ENCODE measurements at regions not wholly inside any gene's neighbourhood (a gene's known extent, or its start where the extent isn't known, plus 50 kb on each side); places are given as distances from the start of the nearest gene placed in this dataset.

- no peak overlapping the region for H3K4me3 ChIP-seq (ENCODE audit: low read length, poor library complexity, severe bottlenecking)
- no peaks in the 10 kb centered on the region for H3K9me3 ChIP-seq (ENCODE audit: insufficient read depth, low read depth, low read length)
- no peak overlapping the region for H3K9ac ChIP-seq (ENCODE audit: low read depth, low read length, poor library complexity, severe bottlenecking)
Observed at GRCh38 chr7:137164251-137164650, 179.3 kb downstream of the PTN start.

GRCh38 chr7:137160236-137160635, 183.3 kb downstream of the PTN start:
- Histone ChIP-seq H3K4me2 (ENCODE audit: low read depth, low read length, poor library complexity, severe bottlenecking) (no peak overlapping the region), H3F3A (ENCODE audit: low read depth) (no peaks in the 10 kb centered on the region), H2AFZ (ENCODE audit: low read length) (no peak overlapping the region), H3K9me2 (replicated peaks; ENCODE audit: low read depth, low read length) (no peaks in the 10 kb centered on the region), H3K4me3 (ENCODE audit: low read length, poor library complexity, severe bottlenecking) (no peak overlapping the region), H3K4me1 (ENCODE audit: insufficient read depth, low read length, poor library complexity, severe bottlenecking) (no peaks in the 10 kb centered on the region), H3K9ac (ENCODE audit: low read depth, low read length, poor library complexity, severe bottlenecking) (no peak overlapping the region), H3K79me2 (ENCODE audit: insufficient read depth, low read length) (no peaks in the 10 kb centered on the region), H3K9me3 (ENCODE audit: insufficient read depth, low read depth, low read length) (no peaks in the 10 kb centered on the region), H3K36me3 (ENCODE audit: insufficient read depth, low read length) (no peaks in the 10 kb centered on the region), H4K20me1 (ENCODE audit: insufficient read depth, low read length, poor library complexity, severe bottlenecking) (no peaks in the 10 kb centered on the region), H3K27me3 (ENCODE audit: insufficient read depth, low read length, poor library complexity, severe bottlenecking) (no peaks in the 10 kb centered on the region)
- TF ChIP-seq CTCF (conservative IDR thresholded peaks at IDR 0.05; ENCODE audit: low read length) = no peak
- TF ChIP-seq EZH2phosphoT487 (IDR thresholded peaks at IDR 0.05; ENCODE audit: borderline replicate concordance) = no peak

More at GRCh38 chr7:137164251-137164650, 179.3 kb downstream of the PTN start:
- no peaks in the 10 kb centered on the region for H3K79me2 ChIP-seq (ENCODE audit: insufficient read depth, low read length)
- no peaks in the 10 kb centered on the region for H3K4me1 ChIP-seq (ENCODE audit: insufficient read depth, low read length, poor library complexity, severe bottlenecking)
- H3K36me3 ChIP-seq (ENCODE audit: insufficient read depth, low read length) = no peaks in the 10 kb centered on the region
- no peaks in the 10 kb centered on the region for H3K9me2 ChIP-seq (replicated peaks; ENCODE audit: low read depth, low read length)
- no peaks in the 10 kb centered on the region for H3K27me3 ChIP-seq (ENCODE audit: insufficient read depth, low read length, poor library complexity, severe bottlenecking)
- H4K20me1 ChIP-seq (ENCODE audit: insufficient read depth, low read length, poor library complexity, severe bottlenecking) = no peaks in the 10 kb centered on the region
- no peak overlapping the region for H3K4me2 ChIP-seq (ENCODE audit: low read depth, low read length, poor library complexity, severe bottlenecking)
- no peak overlapping the region for H2AFZ ChIP-seq (ENCODE audit: low read length)
- H3F3A ChIP-seq (ENCODE audit: low read depth) = no peaks in the 10 kb centered on the region
- TF ChIP-seq CTCF (conservative IDR thresholded peaks at IDR 0.05; ENCODE audit: low read length) (no peak), EZH2phosphoT487 (IDR thresholded peaks at IDR 0.05; ENCODE audit: borderline replicate concordance) (no peak)

GRCh38 chr7:137157256-137157655, 186.3 kb downstream of the PTN start:
- Histone ChIP-seq H3K9ac (ENCODE audit: low read depth, low read length, poor library complexity, severe bottlenecking) (no peak overlapping the region), H3K79me2 (ENCODE audit: insufficient read depth, low read length) (no peaks in the 10 kb centered on the region), H3K9me3 (ENCODE audit: insufficient read depth, low read depth, low read length) (no peaks in the 10 kb centered on the region), H3F3A (ENCODE audit: low read depth) (no peaks in the 10 kb centered on the region), H3K4me3 (ENCODE audit: low read length, poor library complexity, severe bottlenecking) (no peak overlapping the region), H3K9me2 (replicated peaks; ENCODE audit: low read depth, low read length) (no peaks in the 10 kb centered on the region), H2AFZ (ENCODE audit: low read length) (no peak overlapping the region), H3K4me2 (ENCODE audit: low read depth, low read length, poor library complexity, severe bottlenecking) (no peak overlapping the region), H3K36me3 (ENCODE audit: insufficient read depth, low read length) (no peaks in the 10 kb centered on the region), H4K20me1 (ENCODE audit: insufficient read depth, low read length, poor library complexity, severe bottlenecking) (no peaks in the 10 kb centered on the region), H3K27me3 (ENCODE audit: insufficient read depth, low read length, poor library complexity, severe bottlenecking) (no peaks in the 10 kb centered on the region), H3K4me1 (ENCODE audit: insufficient read depth, low read length, poor library complexity, severe bottlenecking) (no peaks in the 10 kb centered on the region)
- no peak for TF ChIP-seq EZH2phosphoT487 (IDR thresholded peaks at IDR 0.05; ENCODE audit: borderline replicate concordance)

- H3K4me2 ChIP-seq (ENCODE audit: low read depth, low read length, poor library complexity, severe bottlenecking) = no peak overlapping the region
- TF ChIP-seq EZH2phosphoT487 (IDR thresholded peaks at IDR 0.05; ENCODE audit: borderline replicate concordance) (no peak), CTCF (conservative IDR thresholded peaks at IDR 0.05; ENCODE audit: low read length) (no peak)
- H3K79me2 ChIP-seq (ENCODE audit: insufficient read depth, low read length) = no peaks in the 10 kb centered on the region
- H4K20me1 ChIP-seq (ENCODE audit: insufficient read depth, low read length, poor library complexity, severe bottlenecking) = no peaks in the 10 kb centered on the region
- no peaks in the 10 kb centered on the region for H3K9me2 ChIP-seq (replicated peaks; ENCODE audit: low read depth, low read length)
- no peaks in the 10 kb centered on the region for H3K27me3 ChIP-seq (ENCODE audit: insufficient read depth, low read length, poor library complexity, severe bottlenecking)
- H3K4me1 ChIP-seq (ENCODE audit: insufficient read depth, low read length, poor library complexity, severe bottlenecking) = no peaks in the 10 kb centered on the region
- H3K36me3 ChIP-seq (ENCODE audit: insufficient read depth, low read length) = no peaks in the 10 kb centered on the region
- no peaks in the 10 kb centered on the region for H3K9me3 ChIP-seq (ENCODE audit: insufficient read depth, low read depth, low read length)
- no peak overlapping the region for H3K9ac ChIP-seq (ENCODE audit: low read depth, low read length, poor library complexity, severe bottlenecking)
- no peaks in the 10 kb centered on the region for H3F3A ChIP-seq (ENCODE audit: low read depth)
- H3K4me3 ChIP-seq (ENCODE audit: low read length, poor library complexity, severe bottlenecking) = no peak overlapping the region
- H2AFZ ChIP-seq (ENCODE audit: low read length) = no peak overlapping the region
Observed at GRCh38 chr7:137151690-137152052, 191.9 kb downstream of the PTN start.
